Spleen (tissue), 11 donors: ENCODE measurements at regions not wholly inside any gene's neighbourhood (a gene's known extent, or its start where the extent isn't known, plus 50 kb on each side); places are given as distances from the start of the nearest gene placed in this dataset.

Source experiments
- DNase-seq: peaks from one replicate; pipeline ENCODE4 v3.0.0-alpha.2; 2020
- H3K27ac ChIP-seq, 8 donors: fragments of 200-600 bp; sonication (generic) in 7 of 8; 1 replicate in 4 of 8; 2 replicates in 4 of 8; pipeline versions ENCODE4 v1.5.0 to v1.8.0; 2016 to 2021; ENCODE audit warnings: inconsistent platforms in 4 of 8, mild to moderate bottlenecking in 4 of 8, moderate library complexity in 1 of 8
- H3K27me3 ChIP-seq, 7 donors: fragments of 200-600 bp; sonication (generic) in 6 of 7; replicated peaks in 1 of 7; 1 replicate in 4 of 7; 2 replicates in 3 of 7; pipeline versions ENCODE4 v1.5.0 to v1.8.0; 2016 to 2021; ENCODE audit warnings: inconsistent platforms in 3 of 7, mild to moderate bottlenecking in 1 of 7
- H3K36me3 ChIP-seq, 6 donors: fragments of 200-600 bp; sonication (generic) in 5 of 6; 1 replicate in 4 of 6; 2 replicates in 2 of 6; pipeline versions ENCODE4 v1.5.0 to v1.8.0; 2016 to 2021; ENCODE audit warnings: inconsistent platforms in 2 of 6
- H3K4me1 ChIP-seq, 6 donors: fragments of 200-600 bp; sonication (generic) in 5 of 6; 1 replicate in 3 of 6; 2 replicates in 3 of 6; pipeline versions ENCODE4 v1.5.0 to v1.8.0; 2016 to 2021; ENCODE audit warnings: inconsistent platforms in 3 of 6
- H3K4me3 ChIP-seq, 8 donors: fragments of 200-600 bp; sonication (generic) in 7 of 8; 1 replicate in 4 of 8; 2 replicates in 4 of 8; pipeline versions ENCODE4 v1.5.0 to v1.8.0; 2016 to 2021; ENCODE audit warnings: inconsistent platforms in 4 of 8, mild to moderate bottlenecking in 4 of 8, moderate library complexity in 2 of 8
- H3K9me3 ChIP-seq, 8 donors: fragments of 200-600 bp; sonication (generic) in 7 of 8; 1 replicate in 4 of 8; 2 replicates in 4 of 8; pipeline versions ENCODE4 v1.5.0 to v1.8.0; 2016 to 2021; ENCODE audit warnings: inconsistent platforms in 4 of 8
- POLR2A ChIP-seq, 3 donors: fragments of 450-650 bp; IDR thresholded peaks; one replicate each; pipeline ENCODE4 v1.5.1; 2017; ENCODE audit warnings: antibody characterized with exemption in 3 of 3, mild to moderate bottlenecking in 1 of 3
- POLR2AphosphoS5 ChIP-seq, 3 donors: sonication (generic); formaldehyde crosslinking; IDR thresholded peaks; one replicate each; pipeline ENCODE4 v1.5.1; 2017; ENCODE audit warnings: antibody characterized with exemption in 3 of 3
- WGBS, 5 donors: extraction: QIAGEN DNeasy Blood & Tissue Kit in 3 of 5; methylation state at CpG; one replicate each; pipeline versions ENCODE4 v1.1.5 to v1.1.7; 2013 to 2018; 5-methylcytosine and 5-hydroxymethylcytosine counted together
- intact Hi-C: fragments of 100-400 bp; cut with DNase I; formaldehyde crosslinking; loops from one replicate; pipeline ENCODE4 v1.15.0; 2023; ENCODE audit warnings: low total_unique reads
- TF ChIP-seq, protein P1 (sequence below), 11 experiments: fragments of 200-600 bp in 7 of 11; fragments of 450-650 bp in 4 of 11; sonication (generic) in 4 of 11; IDR thresholded peaks in 8 of 11; conservative IDR thresholded peaks in 3 of 11; 1 replicate in 7 of 11; 2 replicates in 4 of 11; pipeline versions ENCODE4 v1.4.0 to v1.8.0; 2016 to 2021; ENCODE audit warnings: antibody characterized with exemption in 11 of 11, inconsistent platforms in 4 of 11, mild to moderate bottlenecking in 1 of 11
- donor health status: healthy with polysubstance abuse.
- donor health status: DM: no; HTN: no; CAD: no; lungs with moderate emphysema.
- donor health status: DM: no; HTN: no; CAD: no.
- donor health status: Bipolar disorder and iron deficiency.
- donor health status: healthy.
- donor health status: DM: no; HTN: no; CAD: no.
- donor health status: DM: yes; HTN: yes; CAD: no.

DNA sequence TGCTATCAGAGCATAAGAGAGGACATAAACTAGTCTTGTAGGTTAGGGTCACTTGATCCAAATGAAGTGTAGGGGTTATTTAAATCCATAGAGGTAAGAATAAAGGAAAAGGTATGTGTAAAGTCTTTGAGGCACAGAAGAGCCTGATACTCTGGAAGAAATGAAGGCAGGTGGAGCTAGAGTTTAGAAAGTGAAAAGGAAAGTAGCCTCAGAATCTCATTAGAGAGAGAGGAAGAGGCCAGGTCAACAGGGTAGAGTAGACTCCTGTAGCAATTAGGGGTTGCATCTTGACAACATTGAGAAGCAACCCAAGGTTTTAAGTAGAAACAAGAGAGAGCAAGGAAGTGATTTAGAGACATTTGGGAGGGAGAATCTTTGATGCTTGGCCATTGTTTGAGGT lies 235.2 kb upstream of the SOX9 start:
- no peaks in the 10 kb centered on the region for H3K9me3 ChIP-seq
- H3K4me1 ChIP-seq = no peaks in the 10 kb centered on the region
- no peaks in the 10 kb centered on the region for H3K36me3 ChIP-seq
- TF ChIP-seq POLR2AphosphoS5 (IDR thresholded peaks at IDR 0.05) = no peak
- TF ChIP-seq, protein P1, sequence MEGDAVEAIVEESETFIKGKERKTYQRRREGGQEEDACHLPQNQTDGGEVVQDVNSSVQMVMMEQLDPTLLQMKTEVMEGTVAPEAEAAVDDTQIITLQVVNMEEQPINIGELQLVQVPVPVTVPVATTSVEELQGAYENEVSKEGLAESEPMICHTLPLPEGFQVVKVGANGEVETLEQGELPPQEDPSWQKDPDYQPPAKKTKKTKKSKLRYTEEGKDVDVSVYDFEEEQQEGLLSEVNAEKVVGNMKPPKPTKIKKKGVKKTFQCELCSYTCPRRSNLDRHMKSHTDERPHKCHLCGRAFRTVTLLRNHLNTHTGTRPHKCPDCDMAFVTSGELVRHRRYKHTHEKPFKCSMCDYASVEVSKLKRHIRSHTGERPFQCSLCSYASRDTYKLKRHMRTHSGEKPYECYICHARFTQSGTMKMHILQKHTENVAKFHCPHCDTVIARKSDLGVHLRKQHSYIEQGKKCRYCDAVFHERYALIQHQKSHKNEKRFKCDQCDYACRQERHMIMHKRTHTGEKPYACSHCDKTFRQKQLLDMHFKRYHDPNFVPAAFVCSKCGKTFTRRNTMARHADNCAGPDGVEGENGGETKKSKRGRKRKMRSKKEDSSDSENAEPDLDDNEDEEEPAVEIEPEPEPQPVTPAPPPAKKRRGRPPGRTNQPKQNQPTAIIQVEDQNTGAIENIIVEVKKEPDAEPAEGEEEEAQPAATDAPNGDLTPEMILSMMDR (IDR thresholded peaks at IDR 0.05 in 8 of 11, conservative IDR thresholded peaks at IDR 0.05 in 3 of 11) = no peak
- TF ChIP-seq POLR2A (IDR thresholded peaks at IDR 0.05) = no peak
- H3K27ac ChIP-seq = no peak overlapping the region
- H3K4me3 ChIP-seq = no peak overlapping the region
- H3K27me3 ChIP-seq = no peaks in the 10 kb centered on the region
- intact Hi-C loops = no loop called here
- no peak for DNase-seq

DNA sequence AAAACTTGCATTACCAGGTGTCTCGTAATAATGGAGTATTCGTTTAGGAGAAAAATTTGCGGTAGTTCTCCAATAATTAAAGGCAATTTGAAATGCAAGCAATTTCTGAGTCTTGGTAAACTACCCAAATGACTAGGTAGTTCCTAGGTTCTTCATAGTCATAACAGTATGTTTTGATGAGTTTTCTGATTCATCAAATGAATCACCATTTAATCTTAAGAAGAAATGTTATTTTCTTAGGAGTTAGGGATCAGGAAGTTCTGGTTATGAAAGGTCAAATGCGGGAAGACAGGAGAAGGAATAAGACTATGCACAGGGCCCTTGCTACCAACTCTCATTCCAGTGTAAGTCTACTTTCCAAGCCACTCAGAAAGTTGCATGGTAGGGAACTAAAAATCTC lies 221.5 kb upstream of the SOX9 start:
- no peak overlapping the region for H3K27ac ChIP-seq
- H3K4me3 ChIP-seq = no peak overlapping the region
- peaks cover 0 to 7% (median 2%) of the 10 kb centered on the region in 8 donors for H3K9me3 ChIP-seq
- no peaks in the 10 kb centered on the region for H3K4me1 ChIP-seq
- TF ChIP-seq POLR2AphosphoS5 (IDR thresholded peaks at IDR 0.05) = no peak
- TF ChIP-seq, protein P1 (IDR thresholded peaks at IDR 0.05 in 8 of 11, conservative IDR thresholded peaks at IDR 0.05 in 3 of 11) = no peak
- no peak for TF ChIP-seq POLR2A (IDR thresholded peaks at IDR 0.05)
- H3K27me3 ChIP-seq = no peaks in the 10 kb centered on the region
- WGBS, 5 donors = 82 to 99% (median 88%) methylated on average over 4 of the region's 4 CpGs
- intact Hi-C loops = no loop called here
- H3K36me3 ChIP-seq = no peaks in the 10 kb centered on the region
- DNase-seq = no peak

DNA sequence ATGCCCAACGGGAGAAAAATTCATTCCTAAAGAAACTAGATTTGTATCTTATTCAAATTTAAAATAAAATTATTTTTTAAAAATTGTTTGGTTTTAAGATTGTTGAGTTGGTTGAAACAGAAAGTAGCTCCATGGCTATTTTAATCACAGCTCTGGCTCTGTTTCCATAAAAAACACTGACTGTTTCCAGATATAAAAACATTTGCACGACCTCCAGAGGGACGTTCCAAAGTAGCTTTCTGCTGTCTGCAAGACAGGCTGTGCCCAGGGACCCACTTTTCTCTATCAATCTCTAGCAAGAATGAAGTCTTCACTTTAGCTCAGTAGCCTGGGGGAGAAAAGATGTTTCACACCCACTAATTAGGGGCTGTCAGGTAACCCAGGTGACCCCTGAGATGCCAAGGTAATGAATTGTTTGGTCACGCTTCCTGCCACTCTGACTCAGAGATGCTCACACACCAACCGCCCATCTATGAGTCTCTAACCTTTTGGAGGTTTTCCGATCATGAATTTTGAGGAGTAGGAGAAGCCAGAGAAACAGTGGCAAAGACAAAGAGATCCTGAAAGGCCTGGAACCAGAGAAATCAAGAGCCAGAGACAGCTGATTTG lies 220.1 kb upstream of the SOX9 start:
- intact Hi-C loops = no loop called here

DNA sequence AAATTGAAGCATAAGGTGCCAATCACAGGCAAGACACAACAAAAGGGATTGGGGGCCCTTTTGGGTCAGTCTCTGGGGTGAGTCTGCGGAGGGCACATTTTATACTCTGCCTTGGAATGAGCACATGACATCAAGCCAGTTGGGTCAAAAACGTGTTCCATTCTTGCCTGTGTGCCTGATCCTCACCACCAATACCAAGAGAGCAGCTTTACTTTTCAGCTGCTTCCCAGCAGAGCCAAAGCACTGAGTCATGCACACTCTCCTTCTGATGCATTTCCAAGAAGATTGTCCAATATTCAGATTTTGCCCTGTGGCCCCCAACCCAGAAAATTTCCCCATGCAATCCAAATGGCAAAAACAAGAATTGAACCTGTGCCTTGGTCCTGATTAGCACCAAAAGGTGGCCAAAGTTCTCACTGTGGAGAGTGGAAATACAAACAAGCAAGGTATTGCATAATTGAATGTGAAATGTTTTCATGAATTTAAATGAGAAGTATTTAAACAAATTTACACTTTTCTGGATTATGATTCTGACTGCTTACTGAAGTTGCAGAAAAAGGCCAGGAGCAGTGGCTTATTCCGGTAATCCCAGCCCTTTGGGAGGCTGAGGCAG lies 217.8 kb upstream of the SOX9 start:
- no peak overlapping the region for H3K27ac ChIP-seq
- no peaks in the 10 kb centered on the region for H3K27me3 ChIP-seq
- H3K9me3 ChIP-seq = peaks cover 0 to 7% (median 0%) of the 10 kb centered on the region in 8 donors
- intact Hi-C loops = no loop called here
- no peaks in the 10 kb centered on the region for H3K4me1 ChIP-seq
- no peak for DNase-seq
- no peak overlapping the region for H3K4me3 ChIP-seq
- WGBS, 5 donors = 69 to 77% (median 72%) methylated on average over 3 of the region's 3 CpGs
- H3K36me3 ChIP-seq = no peaks in the 10 kb centered on the region
- TF ChIP-seq POLR2AphosphoS5 (IDR thresholded peaks at IDR 0.05) (no peak), POLR2A (IDR thresholded peaks at IDR 0.05) (no peak)
- TF ChIP-seq, protein P1 (IDR thresholded peaks at IDR 0.05 in 8 of 11, conservative IDR thresholded peaks at IDR 0.05 in 3 of 11) = no peak

More for the DNA sequence above, 220.1 kb upstream of the SOX9 start:
- Histone ChIP-seq H3K9me3 (peaks cover 0 to 7% (median 2%) of the 10 kb centered on the region in 8 donors), H3K27ac (no peak overlapping the region), H3K27me3 (no peaks in the 10 kb centered on the region), H3K4me1 (no peaks in the 10 kb centered on the region), H3K36me3 (no peaks in the 10 kb centered on the region), H3K4me3 (no peak overlapping the region)
- TF ChIP-seq, protein P1 (IDR thresholded peaks at IDR 0.05 in 8 of 11, conservative IDR thresholded peaks at IDR 0.05 in 3 of 11) = no peak
- TF ChIP-seq POLR2A (IDR thresholded peaks at IDR 0.05) (no peak), POLR2AphosphoS5 (IDR thresholded peaks at IDR 0.05) (no peak)
- 69 to 84% (median 77%) methylated on average over 6 of the region's 6 CpGs for WGBS, 5 donors
- no peak for DNase-seq
